Esophagus muscularis mucosa (tissue), 4 donors: ENCODE measurements at regions not wholly inside any gene's neighbourhood (a gene's known extent, or its start where the extent isn't known, plus 50 kb on each side); places are given as distances from the start of the nearest gene placed in this dataset.

Experiments used
- DNase-seq: peaks from one replicate; pipeline ENCODE4 v3.0.0-alpha.2; 2017; ENCODE audit errors: extremely low spot score
- H3K27ac ChIP-seq, 4 donors: fragments of 200-600 bp; sonication (generic); replicated peaks in 1 of 4; 1 replicate in 3 of 4; 2 replicates in 1 of 4; pipeline ENCODE4 v1.5.1; 2016 to 2019; ENCODE audit warnings: mild to moderate bottlenecking in 1 of 4
- H3K27me3 ChIP-seq, 4 donors: fragments of 200-600 bp; sonication (generic); one replicate each; pipeline versions ENCODE4 v1.5.1 to v1.6.0; 2016 to 2019
- H3K36me3 ChIP-seq, 4 donors: fragments of 200-600 bp; sonication (generic); one replicate each; pipeline ENCODE4 v1.5.1; 2016 to 2019
- H3K4me1 ChIP-seq, 4 donors: fragments of 200-600 bp; sonication (generic); one replicate each; pipeline ENCODE4 v1.5.1; 2016 to 2019
- H3K4me3 ChIP-seq, 4 donors: fragments of 200-600 bp; sonication (generic); 1 replicate in 2 of 4; 2 replicates in 2 of 4; pipeline ENCODE4 v1.5.1; 2016 to 2019; ENCODE audit warnings: mild to moderate bottlenecking in 4 of 4, moderate library complexity in 1 of 4
- H3K9me3 ChIP-seq, 4 donors: fragments of 200-600 bp; sonication (generic); 1 replicate in 3 of 4; 2 replicates in 1 of 4; pipeline ENCODE4 v1.5.1; 2016 to 2019
- EP300 ChIP-seq: sonication (generic); formaldehyde crosslinking; IDR thresholded peaks from one replicate; pipeline ENCODE4 v1.6.1; 2017; ENCODE audit warnings: antibody characterized with exemption
- POLR2A ChIP-seq: fragments of 450-650 bp; IDR thresholded peaks from one replicate; pipeline ENCODE4 v1.6.1; 2017; ENCODE audit warnings: antibody characterized with exemption, moderate library complexity, mild to moderate bottlenecking, low read depth
- POLR2AphosphoS5 ChIP-seq, 2 donors: sonication (generic); formaldehyde crosslinking; IDR thresholded peaks; one replicate each; pipeline ENCODE4 v1.6.1; 2017; ENCODE audit warnings: antibody characterized with exemption in 2 of 2
- WGBS: methylation state at CpG from one replicate; pipeline ENCODE4 v1.1.5; 2018; 5-methylcytosine and 5-hydroxymethylcytosine counted together
- intact Hi-C: fragments of 100-400 bp; cut with DNase I; formaldehyde crosslinking; loops from one replicate; pipeline ENCODE4 v1.15.1; 2023
- TF ChIP-seq, protein P1 (sequence below), 3 experiments: fragments of 200-600 bp in 2 of 3; fragments of 450-650 bp in 1 of 3; sonication (generic) in 2 of 3; IDR thresholded peaks; one replicate each; pipeline ENCODE4 v1.5.1; 2017 to 2019; ENCODE audit warnings: antibody characterized with exemption in 3 of 3, mild to moderate bottlenecking in 2 of 3, moderate library complexity in 1 of 3

DNA sequence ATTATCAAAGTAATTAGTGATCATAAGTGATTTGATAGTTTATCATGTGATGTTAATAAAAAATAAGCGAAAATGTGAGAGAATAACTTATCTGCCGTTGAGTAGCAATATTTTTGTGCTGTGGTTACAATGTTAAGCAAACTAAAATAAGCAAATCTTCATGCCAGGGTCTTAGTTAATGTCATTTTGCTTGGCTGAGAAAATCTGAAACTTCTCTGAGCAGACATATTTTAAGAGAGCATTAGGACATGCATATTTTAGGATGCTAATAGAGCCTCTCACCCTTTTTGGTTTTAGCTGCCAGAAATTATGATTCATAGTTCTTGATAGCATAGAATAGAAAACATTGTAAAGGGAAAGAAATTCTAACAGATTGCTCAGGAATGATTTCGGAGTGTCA, 233.5 kb upstream of the ZEB2 start:
- TF ChIP-seq, protein P1, sequence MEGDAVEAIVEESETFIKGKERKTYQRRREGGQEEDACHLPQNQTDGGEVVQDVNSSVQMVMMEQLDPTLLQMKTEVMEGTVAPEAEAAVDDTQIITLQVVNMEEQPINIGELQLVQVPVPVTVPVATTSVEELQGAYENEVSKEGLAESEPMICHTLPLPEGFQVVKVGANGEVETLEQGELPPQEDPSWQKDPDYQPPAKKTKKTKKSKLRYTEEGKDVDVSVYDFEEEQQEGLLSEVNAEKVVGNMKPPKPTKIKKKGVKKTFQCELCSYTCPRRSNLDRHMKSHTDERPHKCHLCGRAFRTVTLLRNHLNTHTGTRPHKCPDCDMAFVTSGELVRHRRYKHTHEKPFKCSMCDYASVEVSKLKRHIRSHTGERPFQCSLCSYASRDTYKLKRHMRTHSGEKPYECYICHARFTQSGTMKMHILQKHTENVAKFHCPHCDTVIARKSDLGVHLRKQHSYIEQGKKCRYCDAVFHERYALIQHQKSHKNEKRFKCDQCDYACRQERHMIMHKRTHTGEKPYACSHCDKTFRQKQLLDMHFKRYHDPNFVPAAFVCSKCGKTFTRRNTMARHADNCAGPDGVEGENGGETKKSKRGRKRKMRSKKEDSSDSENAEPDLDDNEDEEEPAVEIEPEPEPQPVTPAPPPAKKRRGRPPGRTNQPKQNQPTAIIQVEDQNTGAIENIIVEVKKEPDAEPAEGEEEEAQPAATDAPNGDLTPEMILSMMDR (IDR thresholded peaks at IDR 0.05) = no peak
- TF ChIP-seq POLR2AphosphoS5 (IDR thresholded peaks at IDR 0.05) (no peak), POLR2A (no peak), EP300 (no peak)
- Histone ChIP-seq H3K9me3 (peaks cover 0 to 17% (median 5%) of the 10 kb centered on the region in 4 donors), H3K36me3 (no peaks in the 10 kb centered on the region), H3K4me3 (no peak overlapping the region), H3K27ac (no peak overlapping the region), H3K4me1 (no peaks in the 10 kb centered on the region), H3K27me3 (no peaks in the 10 kb centered on the region)
- 62% methylated on average over 3 of the region's 3 CpGs for WGBS
- no peak for DNase-seq
- intact Hi-C loops = no loop called here

DNA sequence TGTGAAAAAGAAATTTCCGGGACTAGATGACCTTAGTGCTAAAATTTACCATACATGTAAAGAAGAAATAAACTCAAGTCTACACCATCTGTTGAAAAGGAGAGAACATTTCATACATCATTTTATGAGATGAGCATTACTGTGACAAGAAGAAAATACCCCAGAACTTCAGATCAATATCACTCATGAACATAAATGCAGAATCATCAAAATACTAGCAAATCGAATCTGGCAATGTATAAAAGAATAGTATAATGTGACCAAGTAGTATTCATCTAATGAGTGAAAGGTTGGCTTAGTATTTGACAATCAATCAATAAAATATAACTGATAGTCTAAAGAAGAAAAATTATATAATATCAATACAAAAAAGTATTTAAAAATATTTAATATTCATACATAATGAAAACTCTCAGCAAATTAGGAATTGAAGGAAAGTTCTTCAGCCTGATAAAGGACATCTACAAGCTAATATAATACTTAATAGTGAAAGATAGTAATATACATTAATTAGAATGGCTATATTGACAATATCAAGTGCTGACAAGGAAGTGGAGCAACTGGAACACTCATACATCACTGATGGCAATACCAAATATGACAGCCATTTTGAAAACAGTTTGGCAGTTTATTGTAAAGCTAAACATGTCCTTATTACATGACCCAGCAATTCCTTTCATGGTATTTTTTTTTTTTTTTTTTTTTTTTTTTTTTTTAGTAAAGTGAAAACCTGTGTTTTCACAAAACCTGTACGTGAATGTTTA, 231.4 kb upstream of the ZEB2 start:
- Histone ChIP-seq H3K9me3 (peaks cover 0 to 33% (median 21%) of the 10 kb centered on the region in 4 donors), H3K27me3 (no peaks in the 10 kb centered on the region), H3K4me1 (no peaks in the 10 kb centered on the region), H3K36me3 (no peaks in the 10 kb centered on the region), H3K4me3 (no peak overlapping the region), H3K27ac (no peak overlapping the region)
- TF ChIP-seq EP300 (no peak), POLR2AphosphoS5 (IDR thresholded peaks at IDR 0.05) (no peak), POLR2A (no peak)
- TF ChIP-seq, protein P1 (IDR thresholded peaks at IDR 0.05) = no peak
- no peak for DNase-seq
- intact Hi-C loops = no loop called here
- 92% methylated on average over 3 of the region's 3 CpGs for WGBS

DNA sequence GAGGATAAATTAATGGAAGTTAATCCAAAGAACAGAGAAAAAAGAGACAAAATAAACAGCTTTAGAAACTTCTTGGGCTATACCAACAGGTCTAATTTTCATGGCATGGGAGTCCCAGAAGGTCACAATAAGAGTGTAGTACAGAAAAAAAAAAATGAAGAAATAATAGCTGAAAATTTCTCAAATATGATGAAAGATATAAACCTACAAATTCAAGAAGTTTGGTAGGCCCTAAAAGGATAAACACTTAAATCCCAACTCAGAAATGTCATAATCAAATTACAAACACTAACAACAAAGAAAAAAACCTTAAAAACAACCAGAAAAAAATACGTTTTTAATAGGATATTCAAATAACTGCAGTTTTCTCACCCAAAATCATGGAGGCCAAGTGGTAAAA, 229.3 kb upstream of the ZEB2 start:
- no peaks in the 10 kb centered on the region for H3K36me3 ChIP-seq
- DNase-seq = no peak
- no peaks in the 10 kb centered on the region for H3K27me3 ChIP-seq
- no peak overlapping the region for H3K27ac ChIP-seq
- H3K4me1 ChIP-seq = no peaks in the 10 kb centered on the region
- TF ChIP-seq EP300 = no peak
- no peak for TF ChIP-seq POLR2A
- TF ChIP-seq POLR2AphosphoS5 (IDR thresholded peaks at IDR 0.05) = no peak
- TF ChIP-seq, protein P1 (IDR thresholded peaks at IDR 0.05) = no peak
- H3K4me3 ChIP-seq = no peak overlapping the region
- intact Hi-C loops = no loop called here
- peaks cover 0 to 33% (median 22%) of the 10 kb centered on the region in 4 donors for H3K9me3 ChIP-seq
- WGBS = 63% methylated on average over 1 of the region's 1 CpG

DNA sequence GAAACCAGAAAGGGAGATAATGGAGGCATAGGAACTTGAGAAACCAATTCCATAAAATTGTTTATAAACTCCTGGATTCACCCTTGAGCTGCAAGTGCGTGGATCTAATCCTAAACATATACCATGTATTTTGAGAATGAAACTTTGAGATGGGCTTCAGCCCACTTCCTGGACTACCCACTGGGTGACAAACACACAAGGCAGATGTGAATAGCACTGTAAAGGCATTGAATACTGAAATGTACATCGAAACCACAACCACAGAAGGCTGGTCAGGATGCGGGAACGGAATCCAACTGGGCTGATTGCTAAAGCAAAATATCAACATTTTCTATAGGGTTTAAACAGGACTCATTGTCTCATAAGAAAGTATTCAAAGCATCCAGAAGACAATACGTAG, 228.5 kb upstream of the ZEB2 start:
- intact Hi-C loops = no loop called here
- Histone ChIP-seq H3K27me3 (no peaks in the 10 kb centered on the region), H3K4me3 (no peak overlapping the region), H3K27ac (no peak overlapping the region), H3K36me3 (no peaks in the 10 kb centered on the region), H3K4me1 (no peaks in the 10 kb centered on the region), H3K9me3 (peaks cover 0 to 33% (median 22%) of the 10 kb centered on the region in 4 donors)
- TF ChIP-seq POLR2AphosphoS5 (IDR thresholded peaks at IDR 0.05) = no peak
- no peak for TF ChIP-seq POLR2A
- TF ChIP-seq, protein P1 (IDR thresholded peaks at IDR 0.05) = no peak
- TF ChIP-seq EP300 = no peak
- 87% methylated on average over 5 of the region's 5 CpGs for WGBS
- DNase-seq = no peak

DNA sequence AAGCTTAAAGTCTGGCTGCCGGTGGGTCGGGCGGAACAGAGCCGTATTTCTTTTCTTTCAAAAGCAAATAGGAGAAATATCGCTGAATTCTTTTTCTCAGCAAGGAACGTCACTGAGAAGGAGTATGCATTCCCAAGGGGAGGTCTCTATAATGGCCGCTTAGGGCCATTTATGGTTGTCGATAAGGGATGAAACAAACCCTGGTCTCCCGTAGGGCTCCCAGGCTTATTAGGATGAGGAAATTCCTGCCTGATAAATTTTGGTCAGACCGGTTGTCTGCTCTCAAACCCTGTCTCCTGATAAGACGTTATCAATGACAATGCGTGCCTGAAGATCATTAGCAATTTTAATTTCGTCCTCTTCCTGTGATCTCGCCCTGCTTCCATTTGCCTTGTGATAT, 227.7 kb upstream of the ZEB2 start:
- no peaks in the 10 kb centered on the region for H3K36me3 ChIP-seq
- no peaks in the 10 kb centered on the region for H3K27me3 ChIP-seq
- H3K27ac ChIP-seq = no peak overlapping the region
- no peak overlapping the region for H3K4me3 ChIP-seq
- H3K9me3 ChIP-seq = peaks cover 0 to 33% (median 22%) of the 10 kb centered on the region in 4 donors
- intact Hi-C loops = no loop called here
- no peak for DNase-seq
- no peaks in the 10 kb centered on the region for H3K4me1 ChIP-seq
- 92% methylated on average over 14 of the region's 14 CpGs for WGBS
- no peak for TF ChIP-seq EP300
- TF ChIP-seq POLR2A = no peak
- TF ChIP-seq, protein P1 (IDR thresholded peaks at IDR 0.05) = no peak
- no peak for TF ChIP-seq POLR2AphosphoS5 (IDR thresholded peaks at IDR 0.05)
